GM12892 (cell line): ENCODE measurements at regions not wholly inside any gene's neighbourhood (a gene's known extent, or its start where the extent isn't known, plus 50 kb on each side); places are given as distances from the start of the nearest gene placed in this dataset.

Experiments used
- POLR2A ChIP-seq: IDR thresholded peaks from 2 replicates; pipeline ENCODE4 v1.6.1; 2011; ENCODE audit warnings: low read depth, low read length, control low read depth
- POLR2AphosphoS5 ChIP-seq: IDR thresholded peaks from 2 replicates; pipeline ENCODE4 v1.6.1; 2011; ENCODE audit warnings: low read depth, low read length, control low read depth
- TAF1 ChIP-seq: IDR thresholded peaks from 2 replicates; pipeline ENCODE4 v1.6.1; 2011; ENCODE audit warnings: low read depth, mild to moderate bottlenecking, control low read depth, low read length, borderline replicate concordance

GRCh38 chr11:91922846-91923245, 301.8 kb upstream of the FAT3 start:
- TF ChIP-seq POLR2AphosphoS5 = no peak
- no peak for TF ChIP-seq POLR2A
- no peak for TF ChIP-seq TAF1
